Erythroblast (primary cell): ENCODE measurements at regions not wholly inside any gene's neighbourhood (a gene's known extent, or its start where the extent isn't known, plus 50 kb on each side); places are given as distances from the start of the nearest gene placed in this dataset.

Experiments
- DNase-seq, 2 experiments: peaks; one replicate each; lab custom pipeline; 2025; lab: John Stamatoyannopoulos, UW
- GATA1 ChIP-seq: IDR thresholded peaks from 2 replicates; pipeline ENCODE4 v1.6.1; 2011; ENCODE audit warnings: low read depth, mild to moderate bottlenecking, control low read depth, low read length, moderate library complexity
- POLR2A ChIP-seq: IDR thresholded peaks from 2 replicates; pipeline ENCODE4 v1.6.1; 2011; ENCODE audit warnings: mild to moderate bottlenecking, low read length

DNA sequence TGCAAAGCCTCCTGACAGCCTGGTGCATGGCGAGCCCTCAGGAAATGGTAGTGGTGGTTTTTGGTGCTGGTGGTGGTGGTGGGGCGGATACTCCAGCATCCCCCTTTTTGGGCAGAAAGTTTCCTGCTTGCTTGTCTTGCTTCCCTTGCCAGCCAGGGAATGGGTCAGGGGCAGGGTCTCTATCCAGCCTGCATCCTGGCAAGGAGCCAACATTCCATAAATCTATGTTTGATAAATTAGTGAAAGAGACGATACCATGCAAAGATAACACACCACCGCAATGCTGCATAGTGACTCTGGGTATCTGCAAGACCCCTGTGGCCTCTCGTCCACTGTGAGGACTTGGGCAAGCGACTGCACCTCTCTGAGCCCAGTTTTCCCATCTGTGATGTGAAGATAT lies 246.2 kb downstream of the LRFN2 start:
- DNase-seq, result no peak
- TF ChIP-seq GATA1 (no peak), POLR2A (no peak)

DNA sequence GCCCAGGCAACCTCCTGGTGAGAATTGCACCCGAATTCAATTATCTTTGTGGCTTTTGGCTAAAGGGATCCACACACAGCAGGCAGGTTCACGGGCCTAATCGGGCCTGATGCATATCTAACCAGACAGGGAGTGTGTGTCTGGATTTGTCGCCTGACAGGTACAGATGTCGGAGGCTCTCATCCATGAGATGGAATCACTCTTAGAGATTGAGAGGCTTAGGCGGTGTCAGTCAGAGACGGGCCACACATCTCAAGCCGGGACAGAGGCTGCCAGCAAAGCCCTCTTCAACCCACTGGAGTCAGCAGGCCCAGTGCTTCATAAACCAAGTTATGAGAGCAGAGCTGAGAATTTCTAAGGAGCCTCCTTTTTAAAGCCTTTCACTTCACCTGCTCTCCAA lies 247.0 kb downstream of the LRFN2 start:
- TF ChIP-seq POLR2A (no peak), GATA1 (no peak)
- no peak for DNase-seq

DNA sequence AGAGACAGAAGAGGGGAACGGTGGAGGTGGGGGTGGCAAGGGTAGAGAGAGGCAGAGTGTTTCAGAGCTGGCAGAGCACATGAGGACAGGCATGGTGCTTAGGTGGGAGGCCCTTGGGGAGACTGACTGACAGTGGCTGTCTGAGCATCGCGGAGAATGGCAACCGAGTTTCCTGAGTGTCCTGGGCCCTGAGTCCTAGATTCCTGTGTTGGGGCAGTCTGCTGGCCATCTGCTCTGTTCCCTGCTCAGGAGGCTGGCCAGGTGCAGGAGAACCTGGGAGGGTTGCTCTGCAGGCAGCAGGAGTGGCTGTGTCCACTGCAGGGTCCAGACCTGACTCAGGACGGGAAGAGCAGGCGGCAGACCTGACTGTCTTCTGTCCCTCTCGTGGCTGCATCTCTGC lies 248.9 kb downstream of the LRFN2 start:
- no peak for DNase-seq
- TF ChIP-seq POLR2A (no peak), GATA1 (no peak)

DNA sequence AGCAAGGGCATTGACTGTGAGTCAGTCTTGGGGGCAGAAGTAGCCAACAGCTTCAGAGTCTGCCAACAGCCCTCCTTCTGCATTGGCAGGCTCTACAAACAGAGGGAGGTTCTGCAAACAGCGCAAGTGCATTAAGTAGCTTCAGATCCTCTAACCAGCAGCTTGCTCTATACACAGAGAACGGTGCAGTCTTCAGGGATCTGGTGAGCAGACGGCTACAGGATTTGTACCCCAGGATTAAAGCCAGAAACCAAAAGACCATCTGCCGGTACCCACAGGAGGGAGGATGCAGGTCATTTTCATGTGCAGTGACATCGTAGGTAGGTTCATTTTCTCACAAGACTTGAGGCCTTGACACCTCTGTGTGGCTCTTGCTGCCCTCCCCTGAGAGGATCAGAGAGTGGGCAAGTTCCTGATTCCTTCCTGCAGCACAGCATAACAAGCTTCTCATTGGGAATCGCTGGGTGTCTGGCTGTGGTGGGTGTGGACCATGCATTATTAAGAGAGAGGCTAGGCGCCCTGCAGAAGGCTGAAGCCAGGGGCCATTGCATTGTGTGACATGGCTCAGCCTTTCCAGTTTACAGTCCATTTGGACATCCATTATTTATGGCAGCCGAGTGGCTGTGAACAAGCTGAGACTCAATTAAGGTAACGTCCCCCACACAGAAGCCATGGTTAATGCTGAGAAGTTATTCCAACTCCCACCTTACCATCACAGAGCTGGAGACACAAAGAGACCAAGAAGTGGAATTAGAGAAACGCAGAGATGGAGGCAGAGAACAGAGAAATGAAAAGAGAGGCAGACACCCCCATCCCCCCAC lies 250.0 kb downstream of the LRFN2 start:
- no peak for DNase-seq
- TF ChIP-seq POLR2A (no peak), GATA1 (no peak)

- no peak for DNase-seq
- no peak for TF ChIP-seq POLR2A
- TF ChIP-seq GATA1, result no peak
Observed at GRCh38 chr6:40336296-40336695, 250.9 kb downstream of the LRFN2 start.

DNA sequence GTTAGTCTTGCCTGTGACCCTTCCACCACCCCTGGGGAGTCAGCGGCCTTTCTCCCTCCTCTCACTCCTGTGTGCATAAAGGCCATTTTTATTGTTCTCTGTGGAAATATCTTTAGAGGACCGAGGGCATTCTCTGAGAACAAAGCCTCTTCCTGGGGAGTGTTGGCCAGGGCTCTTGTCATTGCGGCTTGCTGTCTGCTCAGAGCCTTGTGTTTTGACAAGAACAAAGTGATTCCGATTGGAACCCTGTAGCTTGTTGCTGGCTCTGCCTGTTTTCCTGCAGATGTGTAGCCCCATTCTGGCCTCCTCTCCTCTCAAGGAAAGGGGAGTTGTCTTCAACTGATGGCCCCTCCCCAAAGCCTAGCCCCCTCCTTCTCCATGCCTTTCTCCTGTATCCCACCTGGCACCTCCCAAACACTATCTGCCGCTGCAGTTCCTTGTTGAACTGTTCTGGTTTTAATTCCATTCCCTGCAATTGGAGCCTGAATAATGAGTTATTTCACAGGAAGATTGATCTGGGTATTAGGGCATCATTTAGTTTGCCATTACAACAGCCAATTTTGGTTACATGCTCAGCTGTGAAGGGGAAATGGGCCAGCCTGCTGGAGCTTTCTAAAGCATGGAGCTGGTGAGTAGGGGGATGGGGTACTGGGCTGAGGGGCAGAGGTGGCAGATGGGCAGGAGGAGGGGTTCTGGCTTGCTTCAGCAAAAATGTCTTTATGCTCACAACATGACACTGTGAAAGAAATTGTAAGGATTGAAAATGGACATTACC lies 252.5 kb downstream of the LRFN2 start:
- DNase-seq, result no peak
- TF ChIP-seq GATA1 (no peak), POLR2A (no peak)

DNA sequence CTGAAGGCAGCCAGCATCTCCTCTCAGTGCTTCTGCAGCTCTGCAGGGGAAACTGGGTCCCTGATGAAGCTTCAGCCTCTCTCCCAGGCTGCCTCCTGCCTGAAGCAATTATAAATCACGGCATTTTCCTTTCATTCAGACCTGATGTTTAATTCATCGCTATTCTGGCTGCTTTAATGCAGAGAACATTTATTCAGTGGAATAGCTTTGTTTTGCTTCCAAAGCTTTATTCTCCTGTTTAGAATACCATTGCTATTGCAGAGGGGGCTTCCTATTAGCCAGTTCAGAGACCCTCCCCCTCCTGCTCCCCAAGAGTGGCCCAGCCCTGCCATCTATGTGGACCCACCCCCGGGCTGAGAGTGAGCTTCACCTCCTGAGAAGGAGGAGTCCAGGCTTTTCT lies 255.6 kb downstream of the LRFN2 start:
- DNase-seq, result no peak
- TF ChIP-seq POLR2A, result no peak
- TF ChIP-seq GATA1, result no peak

DNA sequence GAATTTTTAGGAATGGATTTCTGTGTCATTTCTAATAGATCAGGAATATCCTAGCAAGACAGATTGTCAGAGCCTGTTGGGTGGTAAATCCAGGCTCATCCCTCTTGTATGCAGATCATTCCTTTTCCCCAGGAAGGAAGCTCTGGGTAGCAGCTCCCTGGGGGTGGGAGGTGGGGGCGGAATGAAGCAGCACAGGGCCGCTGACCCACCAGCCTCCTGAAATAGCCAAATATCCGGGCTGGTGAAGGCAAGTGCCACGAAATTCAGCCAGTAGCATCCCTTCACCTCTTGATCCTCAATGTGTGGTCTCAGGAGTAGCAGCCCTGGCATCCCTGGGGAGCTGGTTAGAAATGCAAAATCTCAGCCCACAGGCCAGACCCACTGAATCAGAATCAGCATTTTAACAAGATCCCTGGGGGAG lies 256.9 kb downstream of the LRFN2 start:
- TF ChIP-seq GATA1 (no peak), POLR2A (no peak)
- DNase-seq, result no peak

- DNase-seq, result no peak
- TF ChIP-seq POLR2A, result no peak
- TF ChIP-seq GATA1, result no peak
Observed at GRCh38 chr6:40328986-40329545, 258.1 kb downstream of the LRFN2 start.

GRCh38 chr6:40328386-40328985 lies 258.7 kb downstream of the LRFN2 start:
- TF ChIP-seq GATA1, result no peak
- no peak for TF ChIP-seq POLR2A
- peak in 1 of 2 experiments; percentile 34 for DNase-seq

- TF ChIP-seq GATA1 (no peak), POLR2A (no peak)
Observed at GRCh38 chr6:40326714-40327421, 260.3 kb downstream of the LRFN2 start.

GRCh38 chr6:40325791-40326190 lies 261.4 kb downstream of the LRFN2 start:
- no peak for DNase-seq
- TF ChIP-seq POLR2A, result no peak

More at GRCh38 chr6:40326714-40327421, 260.3 kb downstream of the LRFN2 start:
- no peak for DNase-seq

DNA sequence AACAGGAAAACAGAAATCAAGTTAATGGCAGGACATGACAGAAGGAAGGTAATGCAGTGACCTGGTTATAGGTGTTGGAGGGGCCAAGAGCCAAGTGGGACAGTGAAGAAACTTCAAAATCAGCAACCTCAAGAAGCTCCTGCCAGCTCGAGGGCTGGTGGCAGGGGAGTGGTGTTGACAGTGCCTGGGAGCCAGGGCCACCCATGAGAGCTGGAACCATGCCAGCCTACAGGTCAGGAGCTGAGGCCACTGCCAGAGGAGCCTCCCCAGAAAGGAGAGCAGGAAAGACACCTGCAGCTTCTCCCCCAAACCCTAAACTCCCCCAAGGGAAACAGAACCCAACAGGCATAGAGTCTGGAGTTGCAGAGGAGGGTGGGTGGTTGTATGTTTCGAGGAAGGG lies 262.1 kb downstream of the LRFN2 start:
- TF ChIP-seq GATA1, result no peak
- TF ChIP-seq POLR2A, result no peak
- no peak for DNase-seq
